PC-9 (cell line): ENCODE measurements at regions not wholly inside any gene's neighbourhood (a gene's known extent, or its start where the extent isn't known, plus 50 kb on each side); places are given as distances from the start of the nearest gene placed in this dataset.

Experiments
- BruUV-seq: library from RNA; stranded (reverse); fragments of 400-500 nt; replicated peaks from 2 replicates; lab custom pipeline; 2021; lab: Mats Ljungman, UMichigan
- CTCF ChIA-PET: fragments of 300-600 bp; sonication (Branson Sonifier 250); formaldehyde crosslinking; loops from one replicate; lab custom pipeline; 2022; ENCODE audit warnings: antibody characterized with exemption; lab: Charles Lee
- POLR2A ChIA-PET: fragments of 300-600 bp; sonication (Branson Sonifier 250); formaldehyde crosslinking; loops from one replicate; lab custom pipeline; 2022; ENCODE audit warnings: antibody characterized with exemption; ENCODE audit not compliant: unreplicated experiment; lab: Charles Lee
- DNase-seq, 2 experiments: peaks; one replicate each; pipeline versions ENCODE4 v3.0.0 to v3.0.0-alpha.2; 2015 to 2022; ENCODE audit warnings: mixed read lengths in 1 of 2
- H2AFZ ChIP-seq: fragments of 200-600 bp; sonication (generic); 2 replicates; pipeline ENCODE4 v1.8.1; 2017; ENCODE audit warnings: antibody characterized with exemption
- H3F3A ChIP-seq: fragments of 200-600 bp; sonication (generic); 2 replicates; pipeline ENCODE4 v1.8.1; 2017; ENCODE audit warnings: antibody characterized with exemption, mild to moderate bottlenecking, low read depth; ENCODE audit not compliant: insufficient read depth
- H3K27ac ChIP-seq: fragments of 200-600 bp; sonication (generic); 2 replicates; pipeline ENCODE4 v1.6.1; 2016; ENCODE audit warnings: mixed run types
- H3K27me3 ChIP-seq: fragments of 200-600 bp; sonication (generic); 2 replicates; pipeline ENCODE4 v1.6.1; 2016; ENCODE audit warnings: low read depth, mixed run types; ENCODE audit not compliant: insufficient read depth
- H3K36me3 ChIP-seq: fragments of 200-600 bp; sonication (generic); 2 replicates; pipeline ENCODE4 v1.6.1; 2016; ENCODE audit warnings: low read depth, mixed run types
- H3K4me1 ChIP-seq: fragments of 200-600 bp; sonication (generic); replicated peaks from 2 replicates; pipeline ENCODE4 v1.6.1; 2016; ENCODE audit warnings: mixed run types; ENCODE audit not compliant: insufficient read depth
- H3K4me2 ChIP-seq: fragments of 200-600 bp; sonication (generic); 2 replicates; pipeline ENCODE4 v1.6.1; 2017; ENCODE audit warnings: mixed run types
- H3K4me3 ChIP-seq: fragments of 200-600 bp; sonication (generic); 2 replicates; pipeline ENCODE4 v1.6.1; 2016; ENCODE audit warnings: mixed run types
- H3K79me2 ChIP-seq: fragments of 200-600 bp; sonication (generic); 2 replicates; pipeline ENCODE4 v1.6.1; 2017; ENCODE audit warnings: low read depth, mixed run types
- H3K9me2 ChIP-seq: fragments of 200-600 bp; sonication (generic); 2 replicates; pipeline ENCODE4 v1.8.1; 2017; ENCODE audit warnings: mild to moderate bottlenecking; ENCODE audit not compliant: insufficient read depth
- H3K9me3 ChIP-seq: fragments of 200-600 bp; sonication (generic); 2 replicates; pipeline ENCODE4 v1.8.1; 2016; ENCODE audit warnings: low read depth; ENCODE audit not compliant: insufficient read depth
- H4K20me1 ChIP-seq: fragments of 200-600 bp; sonication (generic); 2 replicates; pipeline ENCODE4 v1.8.1; 2017; ENCODE audit not compliant: insufficient read depth
- EZH2 ChIP-seq: fragments of 200-600 bp; sonication (generic); IDR thresholded peaks from 2 replicates; pipeline ENCODE4 v1.8.0; 2017; ENCODE audit warnings: antibody characterized with exemption, low read depth
- intact Hi-C: fragments of 100-400 bp; cut with micrococcal nuclease; formaldehyde crosslinking; loops from one replicate; pipeline ENCODE4 v1.10.0; 2022; ENCODE audit not compliant: unreplicated experiment
- TF ChIP-seq, protein P1 (sequence below): fragments of 200-600 bp; sonication (generic); conservative IDR thresholded peaks from 2 replicates; pipeline ENCODE4 v1.6.1; 2017; ENCODE audit warnings: mixed run types, antibody characterized with exemption, mild to moderate bottlenecking, moderate library complexity

GRCh38 chr5:25858019-25858418 is 1180.4 kb downstream of the CDH9 start:
- H4K20me1 ChIP-seq, result no peaks in the 10 kb centered on the region
- no peaks in the 10 kb centered on the region for H3K79me2 ChIP-seq
- no peak overlapping the region for H2AFZ ChIP-seq
- 0 out of 2 replicates have a peak, but pooled peaks cover 3% of the 10 kb centered on the region for H3K9me3 ChIP-seq
- H3K4me3 ChIP-seq, result no peak overlapping the region
- H3K27ac ChIP-seq, result no peak overlapping the region
- H3K27me3 ChIP-seq, result no peaks in the 10 kb centered on the region
- peak in 1 of 2 experiments; percentile 12 for DNase-seq
- H3K36me3 ChIP-seq, result no peaks in the 10 kb centered on the region
- H3K4me2 ChIP-seq, result no peak overlapping the region
- TF ChIP-seq EZH2, result no peak
- TF ChIP-seq, protein P1, sequence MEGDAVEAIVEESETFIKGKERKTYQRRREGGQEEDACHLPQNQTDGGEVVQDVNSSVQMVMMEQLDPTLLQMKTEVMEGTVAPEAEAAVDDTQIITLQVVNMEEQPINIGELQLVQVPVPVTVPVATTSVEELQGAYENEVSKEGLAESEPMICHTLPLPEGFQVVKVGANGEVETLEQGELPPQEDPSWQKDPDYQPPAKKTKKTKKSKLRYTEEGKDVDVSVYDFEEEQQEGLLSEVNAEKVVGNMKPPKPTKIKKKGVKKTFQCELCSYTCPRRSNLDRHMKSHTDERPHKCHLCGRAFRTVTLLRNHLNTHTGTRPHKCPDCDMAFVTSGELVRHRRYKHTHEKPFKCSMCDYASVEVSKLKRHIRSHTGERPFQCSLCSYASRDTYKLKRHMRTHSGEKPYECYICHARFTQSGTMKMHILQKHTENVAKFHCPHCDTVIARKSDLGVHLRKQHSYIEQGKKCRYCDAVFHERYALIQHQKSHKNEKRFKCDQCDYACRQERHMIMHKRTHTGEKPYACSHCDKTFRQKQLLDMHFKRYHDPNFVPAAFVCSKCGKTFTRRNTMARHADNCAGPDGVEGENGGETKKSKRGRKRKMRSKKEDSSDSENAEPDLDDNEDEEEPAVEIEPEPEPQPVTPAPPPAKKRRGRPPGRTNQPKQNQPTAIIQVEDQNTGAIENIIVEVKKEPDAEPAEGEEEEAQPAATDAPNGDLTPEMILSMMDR, result peak; percentile 43; the same call in 1 of the 2 replicates
- intact Hi-C loops, result no loop called here
- H3F3A ChIP-seq, result no peaks in the 10 kb centered on the region
- POLR2A ChIA-PET, result no interaction called here
- BruUV-seq, result no TSS peak
- H3K9me2 ChIP-seq, result 0 out of 2 replicates have a peak, but pooled peaks cover 3% of the 10 kb centered on the region
- no peaks in the 10 kb centered on the region for H3K4me1 ChIP-seq
- CTCF ChIA-PET, result no interaction called here

GRCh38 chr5:25851301-25851700 is 1187.1 kb downstream of the CDH9 start:
- Histone ChIP-seq H3K4me2 (no peak overlapping the region), H2AFZ (no peak overlapping the region), H3K4me1 (no peaks in the 10 kb centered on the region), H3K4me3 (no peak overlapping the region), H3K27ac (no peak overlapping the region), H4K20me1 (no peaks in the 10 kb centered on the region), H3K79me2 (no peaks in the 10 kb centered on the region), H3K27me3 (no peaks in the 10 kb centered on the region), H3F3A (no peaks in the 10 kb centered on the region), H3K9me2 (0 out of 2 replicates have a peak, but pooled peaks cover 3% of the 10 kb centered on the region), H3K9me3 (0 out of 2 replicates have a peak, but pooled peaks cover 3% of the 10 kb centered on the region), H3K36me3 (no peaks in the 10 kb centered on the region)
- DNase-seq, result no peak
- intact Hi-C loops, result no loop called here
- no peak for TF ChIP-seq EZH2
- TF ChIP-seq, protein P1, result no peak
- BruUV-seq, result no TSS peak
- CTCF ChIA-PET, result no interaction called here
- POLR2A ChIA-PET, result interaction anchor here (0.6 kb wide), 1 partner anchor 535 kb away, joined by 4 read pairs; no protein-coding TSS in a partner anchor

- no peak overlapping the region for H3K4me2 ChIP-seq
- BruUV-seq, result no TSS peak
- intact Hi-C loops, result no loop called here
- H3K27me3 ChIP-seq, result no peaks in the 10 kb centered on the region
- peak in 1 of 2 experiments; percentile 20 for DNase-seq
- TF ChIP-seq, protein P1, result no peak
- TF ChIP-seq EZH2, result no peak
- no peak overlapping the region for H3K27ac ChIP-seq
- H4K20me1 ChIP-seq, result no peaks in the 10 kb centered on the region
- H3F3A ChIP-seq, result no peaks in the 10 kb centered on the region
- 0 out of 2 replicates have a peak, but pooled peaks cover 3% of the 10 kb centered on the region for H3K9me3 ChIP-seq
- H3K79me2 ChIP-seq, result no peaks in the 10 kb centered on the region
- no peaks in the 10 kb centered on the region for H3K36me3 ChIP-seq
- no peak overlapping the region for H2AFZ ChIP-seq
- CTCF ChIA-PET, result no interaction called here
- POLR2A ChIA-PET, result no interaction called here
- H3K4me3 ChIP-seq, result no peak overlapping the region
- no peaks in the 10 kb centered on the region for H3K4me1 ChIP-seq
- H3K9me2 ChIP-seq, result 0 out of 2 replicates have a peak, but pooled peaks cover 2% of the 10 kb centered on the region
These were observed 1187.8 kb downstream of the CDH9 start for GRCh38 chr5:25850581-25850980.
